ENCODE measurements at regions not wholly inside any gene's neighbourhood (a gene's known extent, or its start where the extent isn't known, plus 50 kb on each side); places are given as distances from the start of the nearest gene placed in this dataset.
"Not testable (repeated sequence)": the region's sequence is repeated elsewhere in the genome, so short reads cannot be mapped to it uniquely, and the experiment has no call there.

DNA sequence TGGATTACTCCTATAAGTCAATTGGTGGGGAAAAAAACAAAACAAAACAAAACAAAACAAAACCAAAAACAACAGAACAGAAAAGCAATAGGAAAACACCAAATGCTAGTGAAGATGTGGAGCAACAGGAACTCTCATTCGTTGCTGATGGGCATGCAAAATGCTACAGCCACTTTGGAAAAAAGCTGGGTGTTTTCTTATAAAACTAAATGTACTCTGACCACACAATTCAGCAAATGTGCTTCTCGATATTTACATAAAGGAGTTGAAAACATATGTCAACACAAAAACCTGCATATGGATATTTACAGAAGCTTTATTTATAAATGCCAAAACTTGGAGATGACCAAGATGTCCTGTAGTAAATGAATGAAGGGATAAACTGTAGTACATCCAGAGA is 703.6 kb upstream of the FAM241A start:
- Histone ChIP-seq H3K27me3 (ENCODE audit: insufficient read depth, low read length) (no peaks in the 10 kb centered on the region), H3K4me3 (ENCODE audit: insufficient read depth, low read length) (no peak overlapping the region), H2AFZ (ENCODE audit: low read length) (no peak overlapping the region), H3K36me3 (ENCODE audit: insufficient read depth, low read length) (no peaks in the 10 kb centered on the region), H3K9me3 (ENCODE audit: low read depth, low read length) (no peaks in the 10 kb centered on the region), H3K27ac (ENCODE audit: low read depth, low read length) (no peak overlapping the region), H3K4me1 (ENCODE audit: insufficient read depth, low read length) (no peaks in the 10 kb centered on the region), H4K20me1 (ENCODE audit: insufficient read depth, low read length) (no peaks in the 10 kb centered on the region), H3K79me2 (ENCODE audit: insufficient read depth, low read length) (no peaks in the 10 kb centered on the region), H3K4me2 (ENCODE audit: insufficient read depth, low read length) (no peak overlapping the region)
- no peak for DNase-seq (ENCODE audit: insufficient read length, low spot score, missing footprints)
- TF ChIP-seq, protein P1, sequence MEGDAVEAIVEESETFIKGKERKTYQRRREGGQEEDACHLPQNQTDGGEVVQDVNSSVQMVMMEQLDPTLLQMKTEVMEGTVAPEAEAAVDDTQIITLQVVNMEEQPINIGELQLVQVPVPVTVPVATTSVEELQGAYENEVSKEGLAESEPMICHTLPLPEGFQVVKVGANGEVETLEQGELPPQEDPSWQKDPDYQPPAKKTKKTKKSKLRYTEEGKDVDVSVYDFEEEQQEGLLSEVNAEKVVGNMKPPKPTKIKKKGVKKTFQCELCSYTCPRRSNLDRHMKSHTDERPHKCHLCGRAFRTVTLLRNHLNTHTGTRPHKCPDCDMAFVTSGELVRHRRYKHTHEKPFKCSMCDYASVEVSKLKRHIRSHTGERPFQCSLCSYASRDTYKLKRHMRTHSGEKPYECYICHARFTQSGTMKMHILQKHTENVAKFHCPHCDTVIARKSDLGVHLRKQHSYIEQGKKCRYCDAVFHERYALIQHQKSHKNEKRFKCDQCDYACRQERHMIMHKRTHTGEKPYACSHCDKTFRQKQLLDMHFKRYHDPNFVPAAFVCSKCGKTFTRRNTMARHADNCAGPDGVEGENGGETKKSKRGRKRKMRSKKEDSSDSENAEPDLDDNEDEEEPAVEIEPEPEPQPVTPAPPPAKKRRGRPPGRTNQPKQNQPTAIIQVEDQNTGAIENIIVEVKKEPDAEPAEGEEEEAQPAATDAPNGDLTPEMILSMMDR (IDR thresholded peaks at IDR 0.05; ENCODE audit: extremely low read depth, low read depth, low read length), result no peak

DNA sequence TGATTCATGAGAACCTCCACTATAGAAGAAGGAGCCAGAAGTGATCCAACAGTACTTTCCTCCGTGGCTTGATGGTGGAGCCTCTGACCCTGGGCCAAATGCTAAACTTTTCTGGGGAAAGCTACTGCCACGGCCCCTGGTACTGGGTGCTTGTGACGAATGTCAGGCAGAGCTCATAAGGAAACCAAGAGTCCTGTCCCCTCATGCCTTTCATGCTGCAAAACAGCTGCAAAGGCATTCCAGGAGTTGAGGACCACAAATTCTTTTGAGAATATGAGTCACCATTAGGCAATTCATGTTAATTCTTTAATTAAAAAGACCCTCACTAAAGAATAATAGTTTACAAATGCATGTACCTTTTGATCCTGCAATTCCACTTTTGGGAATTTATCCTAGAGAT is 700.4 kb upstream of the FAM241A start:
- H3K36me3 ChIP-seq (ENCODE audit: insufficient read depth, low read length); H3K4me1 ChIP-seq (ENCODE audit: insufficient read depth, low read length); H3K79me2 ChIP-seq (ENCODE audit: insufficient read depth, low read length); H3K27me3 ChIP-seq (ENCODE audit: insufficient read depth, low read length); H3K9me3 ChIP-seq (ENCODE audit: low read depth, low read length); H4K20me1 ChIP-seq (ENCODE audit: insufficient read depth, low read length); H3K27ac ChIP-seq (ENCODE audit: low read depth, low read length); DNase-seq (ENCODE audit: insufficient read length, low spot score, missing footprints); H3K4me3 ChIP-seq (ENCODE audit: insufficient read depth, low read length); H3K4me2 ChIP-seq (ENCODE audit: insufficient read depth, low read length); H2AFZ ChIP-seq (ENCODE audit: low read length): not testable (repeated sequence)

DNA sequence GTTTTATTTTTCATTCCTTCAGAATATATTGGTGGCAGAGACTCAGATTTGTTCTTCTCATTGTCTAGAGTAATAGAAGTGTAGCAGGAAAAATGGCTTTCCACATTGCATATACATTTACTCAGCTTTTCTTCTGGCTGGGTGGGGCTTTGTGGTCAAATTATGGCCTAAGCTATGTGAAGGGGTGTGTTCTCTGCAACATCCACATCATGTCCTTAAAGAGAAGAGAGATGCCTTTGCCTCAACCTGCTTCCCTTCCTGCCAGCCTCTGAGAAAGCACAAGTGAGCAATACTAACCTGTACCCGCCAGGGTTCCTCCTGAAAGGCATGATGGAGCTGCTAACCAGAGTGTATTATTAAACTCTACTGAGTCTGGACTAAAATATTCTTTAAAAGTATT is 695.6 kb upstream of the FAM241A start:
- no peaks in the 10 kb centered on the region for H3K79me2 ChIP-seq (ENCODE audit: insufficient read depth, low read length)
- TF ChIP-seq, protein P1 (IDR thresholded peaks at IDR 0.05; ENCODE audit: extremely low read depth, low read depth, low read length), result no peak
- no peaks in the 10 kb centered on the region for H3K4me1 ChIP-seq (ENCODE audit: insufficient read depth, low read length)
- H3K36me3 ChIP-seq (ENCODE audit: insufficient read depth, low read length), result no peaks in the 10 kb centered on the region
- no peak overlapping the region for H3K4me2 ChIP-seq (ENCODE audit: insufficient read depth, low read length)
- DNase-seq (ENCODE audit: insufficient read length, low spot score, missing footprints), result no peak
- no peaks in the 10 kb centered on the region for H3K9me3 ChIP-seq (ENCODE audit: low read depth, low read length)
- no peaks in the 10 kb centered on the region for H3K27me3 ChIP-seq (ENCODE audit: insufficient read depth, low read length)
- no peak overlapping the region for H3K4me3 ChIP-seq (ENCODE audit: insufficient read depth, low read length)
- H4K20me1 ChIP-seq (ENCODE audit: insufficient read depth, low read length), result no peaks in the 10 kb centered on the region
- H2AFZ ChIP-seq (ENCODE audit: low read length), result no peak overlapping the region
- no peak overlapping the region for H3K27ac ChIP-seq (ENCODE audit: low read depth, low read length)

DNA sequence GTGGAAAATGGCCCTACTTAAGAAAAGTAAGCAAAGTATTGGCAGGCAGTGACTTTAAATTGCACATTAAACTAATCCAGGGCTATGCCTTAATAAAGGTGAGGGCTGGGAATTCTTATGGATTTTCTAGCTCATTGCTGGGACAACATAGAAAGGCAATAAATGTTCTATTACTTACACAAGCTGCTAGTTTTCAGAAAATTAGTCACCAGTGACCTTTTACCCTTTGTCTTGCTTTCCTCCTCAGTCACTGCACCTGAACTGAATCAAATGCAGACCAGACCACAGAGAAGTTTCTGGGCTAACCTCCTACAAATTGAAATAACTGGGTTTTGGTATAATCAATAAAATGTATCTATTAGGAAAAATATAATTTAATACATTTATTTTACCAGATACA is 694.4 kb upstream of the FAM241A start:
- Histone ChIP-seq H3K27ac (ENCODE audit: low read depth, low read length) (no peak overlapping the region), H3K4me3 (ENCODE audit: insufficient read depth, low read length) (no peak overlapping the region), H4K20me1 (ENCODE audit: insufficient read depth, low read length) (no peaks in the 10 kb centered on the region), H3K36me3 (ENCODE audit: insufficient read depth, low read length) (no peaks in the 10 kb centered on the region), H3K4me2 (ENCODE audit: insufficient read depth, low read length) (no peak overlapping the region), H3K9me3 (ENCODE audit: low read depth, low read length) (no peaks in the 10 kb centered on the region), H2AFZ (ENCODE audit: low read length) (no peak overlapping the region), H3K27me3 (ENCODE audit: insufficient read depth, low read length) (no peaks in the 10 kb centered on the region), H3K79me2 (ENCODE audit: insufficient read depth, low read length) (no peaks in the 10 kb centered on the region), H3K4me1 (ENCODE audit: insufficient read depth, low read length) (no peaks in the 10 kb centered on the region)
- TF ChIP-seq, protein P1 (IDR thresholded peaks at IDR 0.05; ENCODE audit: extremely low read depth, low read depth, low read length), result no peak
- no peak for DNase-seq (ENCODE audit: insufficient read length, low spot score, missing footprints)

DNA sequence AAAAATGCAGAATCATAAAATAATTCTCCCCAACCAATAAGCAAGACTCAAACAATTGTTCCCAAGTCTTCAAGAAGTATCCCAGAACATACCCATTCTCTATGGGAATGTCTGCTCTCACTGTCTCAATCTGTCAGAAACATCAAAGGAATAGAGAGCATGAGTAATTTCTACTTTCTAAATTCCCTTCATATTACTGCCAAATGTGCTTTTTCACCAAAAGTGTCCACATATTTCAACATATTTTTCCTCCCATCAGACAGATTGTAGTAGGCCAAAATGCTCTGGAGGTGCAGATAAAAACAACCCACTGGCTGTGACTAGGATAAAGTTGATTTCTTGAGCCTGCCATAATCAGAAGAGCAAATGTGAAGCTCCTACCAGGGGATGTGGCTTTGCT is 692.0 kb upstream of the FAM241A start:
- no peak overlapping the region for H3K4me3 ChIP-seq (ENCODE audit: insufficient read depth, low read length)

More for the DNA sequence above, 692.0 kb upstream of the FAM241A start:
- Histone ChIP-seq H3K36me3 (ENCODE audit: insufficient read depth, low read length) (no peaks in the 10 kb centered on the region), H3K4me1 (ENCODE audit: insufficient read depth, low read length) (no peaks in the 10 kb centered on the region), H2AFZ (ENCODE audit: low read length) (no peak overlapping the region), H4K20me1 (ENCODE audit: insufficient read depth, low read length) (no peaks in the 10 kb centered on the region), H3K79me2 (ENCODE audit: insufficient read depth, low read length) (no peaks in the 10 kb centered on the region), H3K9me3 (ENCODE audit: low read depth, low read length) (no peaks in the 10 kb centered on the region), H3K4me2 (ENCODE audit: insufficient read depth, low read length) (no peak overlapping the region), H3K27ac (ENCODE audit: low read depth, low read length) (no peak overlapping the region), H3K27me3 (ENCODE audit: insufficient read depth, low read length) (no peaks in the 10 kb centered on the region)
- no peak for DNase-seq (ENCODE audit: insufficient read length, low spot score, missing footprints)
- TF ChIP-seq, protein P1 (IDR thresholded peaks at IDR 0.05; ENCODE audit: extremely low read depth, low read depth, low read length), result no peak

All from osteoblast (primary cell).